HepG2 (cell line): ENCODE measurements at regions not wholly inside any gene's neighbourhood (a gene's known extent, or its start where the extent isn't known, plus 50 kb on each side); places are given as distances from the start of the nearest gene placed in this dataset.

Source experiments
- CHD2 ChIP-seq: IDR thresholded peaks from 2 replicates; pipeline ENCODE4 v1.6.1; 2011; ENCODE audit warnings: low read depth, low read length, improper control_type of control experiment
- NFE2L1 ChIP-seq: sonication (generic); formaldehyde crosslinking; IDR thresholded peaks from 2 replicates; pipeline ENCODE4 v1.4.0; 2020; ENCODE audit warnings: missing genetic modification reagents, mild to moderate bottlenecking, borderline replicate concordance
- POLR2A ChIP-seq, 2 experiments: IDR thresholded peaks; 2 replicates each; pipeline ENCODE4 v1.6.1; 2011; ENCODE audit warnings: low read depth in 2 of 2, low read length in 2 of 2, mild to moderate bottlenecking in 1 of 2, moderate library complexity in 1 of 2; ENCODE audit not compliant: insufficient read depth in 1 of 2
- RXRA ChIP-seq: sonication (generic); formaldehyde crosslinking; IDR thresholded peaks from 2 replicates; pipeline ENCODE4 v1.5.1; 2020; ENCODE audit warnings: missing genetic modification reagents
- ZNF274 ChIP-seq: sonication (generic); formaldehyde crosslinking; IDR thresholded peaks from 2 replicates; pipeline ENCODE4 v1.5.1; 2020; ENCODE audit warnings: mild to moderate bottlenecking, missing genetic modification reagents

GRCh38 chr4:156593464-156593863 is 378.1 kb downstream of the PDGFC start:
- TF ChIP-seq CHD2, result no peak
- no peak for TF ChIP-seq NFE2L1 (CRISPR knock-in tag)
- TF ChIP-seq POLR2A (IDR thresholded peaks at IDR 0.05; ENCODE audit: insufficient read depth in 1 of 2, low read depth in 2 of 2, low read length in 2 of 2), result no peak
- no peak for TF ChIP-seq RXRA (CRISPR knock-in tag)
- no peak for TF ChIP-seq ZNF274 (CRISPR knock-in tag)
